HL-60 (cell line): ENCODE measurements at regions not wholly inside any gene's neighbourhood (a gene's known extent, or its start where the extent isn't known, plus 50 kb on each side); places are given as distances from the start of the nearest gene placed in this dataset.

ENCODE experiments used
- DNase-seq, 2 experiments: peaks; one replicate each; pipeline ENCODE4 v3.0.0-alpha.2; 2010 to 2020; ENCODE audit warnings: low read depth in 1 of 2, low spot score in 1 of 2
- H3K27ac ChIP-seq: fragments of 250-450 bp; sonication (Bioruptor Pico); replicated peaks from 2 replicates; pipeline ENCODE4 v1.5.1; 2020; ENCODE audit warnings: mild to moderate bottlenecking, moderate library complexity
- H3K27me3 ChIP-seq: fragments of 250-450 bp; sonication (Bioruptor Pico); 2 replicates; pipeline ENCODE4 v1.5.1; 2021; ENCODE audit warnings: mild to moderate bottlenecking, moderate library complexity; ENCODE audit not compliant: insufficient read depth, poor library complexity, severe bottlenecking
- H3K4me3 ChIP-seq: replicated peaks from 2 replicates; pipeline ENCODE4 v1.5.1; 2011; ENCODE audit warnings: mild to moderate bottlenecking, control low read depth, low read length; ENCODE audit not compliant: insufficient read depth
- GABPA ChIP-seq: IDR thresholded peaks from 2 replicates; pipeline ENCODE4 v1.6.1; 2012; ENCODE audit warnings: low read depth
- POLR2AphosphoS5 ChIP-seq: IDR thresholded peaks from 2 replicates; pipeline ENCODE4 v1.6.1; 2012; ENCODE audit warnings: low read depth
- SPI1 ChIP-seq: IDR thresholded peaks from 2 replicates; pipeline ENCODE4 v1.6.1; 2012; ENCODE audit warnings: low read depth, mild to moderate bottlenecking, borderline replicate concordance
- TF ChIP-seq, protein P1 (sequence below): IDR thresholded peaks from 2 replicates; pipeline ENCODE4 v1.6.1; 2012; ENCODE audit warnings: low read depth; ENCODE audit not compliant: insufficient replicate concordance
- TF ChIP-seq, protein P2 (sequence below): IDR thresholded peaks from one replicate; pipeline ENCODE4 v1.5.1; 2011; ENCODE audit warnings: low read length, control low read depth, inconsistent platforms; ENCODE audit not compliant: insufficient read depth

DNA sequence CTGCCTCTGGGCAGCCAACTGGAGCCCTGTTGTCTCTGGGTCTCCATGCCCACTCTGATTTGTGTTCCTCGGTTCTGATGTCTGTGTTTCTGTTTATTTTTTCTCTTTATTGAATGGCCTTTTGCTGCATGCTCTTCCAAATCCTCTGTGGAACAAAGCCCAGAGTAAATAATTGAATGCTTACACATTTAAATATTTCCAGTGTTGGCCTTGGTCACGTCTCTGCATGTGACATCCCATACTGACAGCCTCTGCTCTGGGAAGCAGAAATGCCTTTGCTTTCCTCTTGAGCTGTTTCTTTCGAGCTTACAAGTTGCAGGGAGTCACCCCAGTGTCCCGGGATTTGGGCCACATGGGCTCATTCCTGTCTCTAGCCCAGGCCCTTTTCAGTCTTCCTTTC is 267.9 kb downstream of the PTPRU start:
- no peak overlapping the region for H3K27ac ChIP-seq
- DNase-seq = no peak
- no peak overlapping the region for H3K4me3 ChIP-seq
- TF ChIP-seq SPI1 (no peak), POLR2AphosphoS5 (no peak), GABPA (no peak)
- TF ChIP-seq, protein P1, sequence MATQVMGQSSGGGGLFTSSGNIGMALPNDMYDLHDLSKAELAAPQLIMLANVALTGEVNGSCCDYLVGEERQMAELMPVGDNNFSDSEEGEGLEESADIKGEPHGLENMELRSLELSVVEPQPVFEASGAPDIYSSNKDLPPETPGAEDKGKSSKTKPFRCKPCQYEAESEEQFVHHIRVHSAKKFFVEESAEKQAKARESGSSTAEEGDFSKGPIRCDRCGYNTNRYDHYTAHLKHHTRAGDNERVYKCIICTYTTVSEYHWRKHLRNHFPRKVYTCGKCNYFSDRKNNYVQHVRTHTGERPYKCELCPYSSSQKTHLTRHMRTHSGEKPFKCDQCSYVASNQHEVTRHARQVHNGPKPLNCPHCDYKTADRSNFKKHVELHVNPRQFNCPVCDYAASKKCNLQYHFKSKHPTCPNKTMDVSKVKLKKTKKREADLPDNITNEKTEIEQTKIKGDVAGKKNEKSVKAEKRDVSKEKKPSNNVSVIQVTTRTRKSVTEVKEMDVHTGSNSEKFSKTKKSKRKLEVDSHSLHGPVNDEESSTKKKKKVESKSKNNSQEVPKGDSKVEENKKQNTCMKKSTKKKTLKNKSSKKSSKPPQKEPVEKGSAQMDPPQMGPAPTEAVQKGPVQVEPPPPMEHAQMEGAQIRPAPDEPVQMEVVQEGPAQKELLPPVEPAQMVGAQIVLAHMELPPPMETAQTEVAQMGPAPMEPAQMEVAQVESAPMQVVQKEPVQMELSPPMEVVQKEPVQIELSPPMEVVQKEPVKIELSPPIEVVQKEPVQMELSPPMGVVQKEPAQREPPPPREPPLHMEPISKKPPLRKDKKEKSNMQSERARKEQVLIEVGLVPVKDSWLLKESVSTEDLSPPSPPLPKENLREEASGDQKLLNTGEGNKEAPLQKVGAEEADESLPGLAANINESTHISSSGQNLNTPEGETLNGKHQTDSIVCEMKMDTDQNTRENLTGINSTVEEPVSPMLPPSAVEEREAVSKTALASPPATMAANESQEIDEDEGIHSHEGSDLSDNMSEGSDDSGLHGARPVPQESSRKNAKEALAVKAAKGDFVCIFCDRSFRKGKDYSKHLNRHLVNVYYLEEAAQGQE = no peak
- TF ChIP-seq, protein P2, sequence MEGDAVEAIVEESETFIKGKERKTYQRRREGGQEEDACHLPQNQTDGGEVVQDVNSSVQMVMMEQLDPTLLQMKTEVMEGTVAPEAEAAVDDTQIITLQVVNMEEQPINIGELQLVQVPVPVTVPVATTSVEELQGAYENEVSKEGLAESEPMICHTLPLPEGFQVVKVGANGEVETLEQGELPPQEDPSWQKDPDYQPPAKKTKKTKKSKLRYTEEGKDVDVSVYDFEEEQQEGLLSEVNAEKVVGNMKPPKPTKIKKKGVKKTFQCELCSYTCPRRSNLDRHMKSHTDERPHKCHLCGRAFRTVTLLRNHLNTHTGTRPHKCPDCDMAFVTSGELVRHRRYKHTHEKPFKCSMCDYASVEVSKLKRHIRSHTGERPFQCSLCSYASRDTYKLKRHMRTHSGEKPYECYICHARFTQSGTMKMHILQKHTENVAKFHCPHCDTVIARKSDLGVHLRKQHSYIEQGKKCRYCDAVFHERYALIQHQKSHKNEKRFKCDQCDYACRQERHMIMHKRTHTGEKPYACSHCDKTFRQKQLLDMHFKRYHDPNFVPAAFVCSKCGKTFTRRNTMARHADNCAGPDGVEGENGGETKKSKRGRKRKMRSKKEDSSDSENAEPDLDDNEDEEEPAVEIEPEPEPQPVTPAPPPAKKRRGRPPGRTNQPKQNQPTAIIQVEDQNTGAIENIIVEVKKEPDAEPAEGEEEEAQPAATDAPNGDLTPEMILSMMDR = no peak
- no peaks in the 10 kb centered on the region for H3K27me3 ChIP-seq

DNA sequence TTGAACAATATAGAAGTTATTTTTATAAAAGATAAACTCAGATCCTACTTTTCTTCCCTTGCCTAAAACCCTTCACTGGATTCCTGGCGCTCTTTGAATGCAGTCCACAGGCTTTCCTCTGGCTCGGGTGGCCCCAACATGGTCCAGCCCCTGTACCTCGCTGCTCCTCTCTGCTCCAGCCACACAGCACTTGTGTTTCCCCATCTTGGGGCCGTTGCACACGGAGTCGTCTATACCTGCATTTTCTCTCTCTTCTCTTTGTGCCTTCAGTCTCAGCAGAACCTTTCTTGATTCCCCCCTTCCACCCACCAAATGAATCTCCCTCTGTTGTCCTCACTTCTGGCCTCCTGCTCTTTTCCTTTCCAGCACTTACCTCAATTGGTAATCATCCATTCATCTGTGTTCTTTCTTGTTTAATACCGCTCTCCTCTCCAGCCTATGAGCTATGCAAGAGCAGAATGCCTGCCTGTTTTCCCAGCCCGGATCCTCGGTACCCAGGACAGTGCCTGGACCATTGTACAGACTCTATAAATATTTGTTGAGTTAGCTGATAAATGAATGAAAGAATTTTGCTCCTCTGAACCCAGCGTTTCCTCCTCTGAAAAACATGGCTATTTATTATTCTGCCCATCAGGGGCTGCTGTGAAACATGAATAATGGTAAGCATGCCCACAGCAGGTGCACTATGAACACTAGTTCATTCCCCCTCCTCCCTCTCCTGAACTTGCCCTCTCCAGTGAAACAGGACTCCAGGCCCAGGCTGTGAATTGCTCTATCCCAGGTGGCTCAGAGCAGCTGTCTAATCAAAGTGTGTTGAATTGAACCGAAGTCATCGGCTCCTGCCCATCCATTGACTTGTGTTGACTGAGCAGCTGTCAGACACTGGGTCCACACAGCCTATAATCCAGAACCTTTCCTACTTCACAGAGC is 266.9 kb downstream of the PTPRU start:
- DNase-seq = no peak
- TF ChIP-seq POLR2AphosphoS5 (no peak), SPI1 (no peak), GABPA (no peak)
- TF ChIP-seq, protein P2 = no peak
- TF ChIP-seq, protein P1 = no peak
- H3K27me3 ChIP-seq = no peaks in the 10 kb centered on the region
- no peak overlapping the region for H3K4me3 ChIP-seq
- H3K27ac ChIP-seq = no peak overlapping the region

DNA sequence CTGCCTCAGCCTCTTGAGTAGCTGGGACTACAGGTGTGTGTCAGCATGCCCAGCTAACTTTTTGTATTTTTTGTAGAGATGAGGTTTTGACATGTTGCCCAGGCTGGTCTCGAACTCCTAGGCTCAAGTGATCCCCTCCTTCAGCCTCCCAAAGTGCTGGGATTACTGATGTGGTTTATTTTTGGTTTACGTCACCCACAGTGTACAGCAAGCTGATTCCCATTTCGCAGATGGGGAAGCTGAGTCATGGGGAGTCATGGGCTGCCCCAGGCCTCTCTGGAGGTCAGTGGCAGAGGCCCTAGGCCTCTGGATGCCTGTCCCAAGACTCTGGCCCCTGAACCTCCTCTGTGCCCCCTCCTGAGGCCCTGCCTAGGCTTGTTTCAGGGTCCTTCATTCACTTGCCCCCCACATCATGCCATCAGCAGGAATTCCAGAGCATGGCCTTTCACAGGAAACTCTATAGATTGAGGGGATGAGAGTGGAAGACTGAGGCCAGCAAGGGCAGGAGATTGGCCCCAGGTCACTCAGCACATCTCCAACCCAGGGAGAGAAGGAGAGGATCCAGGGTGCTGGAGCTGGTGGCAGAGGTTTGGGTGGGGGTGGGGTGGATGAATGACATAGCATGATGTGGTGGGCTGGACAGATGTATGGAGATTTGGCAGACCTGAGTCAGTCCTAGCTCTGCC is 266.0 kb downstream of the PTPRU start:
- Histone ChIP-seq H3K27ac (no peak overlapping the region), H3K4me3 (no peak overlapping the region), H3K27me3 (no peaks in the 10 kb centered on the region)
- TF ChIP-seq SPI1 (no peak), GABPA (no peak), POLR2AphosphoS5 (no peak)
- TF ChIP-seq, protein P2 = no peak
- TF ChIP-seq, protein P1 = no peak
- no peak for DNase-seq
